ENCODE measurements at regions not wholly inside any gene's neighbourhood (a gene's known extent, or its start where the extent isn't known, plus 50 kb on each side); places are given as distances from the start of the nearest gene placed in this dataset.

DNA sequence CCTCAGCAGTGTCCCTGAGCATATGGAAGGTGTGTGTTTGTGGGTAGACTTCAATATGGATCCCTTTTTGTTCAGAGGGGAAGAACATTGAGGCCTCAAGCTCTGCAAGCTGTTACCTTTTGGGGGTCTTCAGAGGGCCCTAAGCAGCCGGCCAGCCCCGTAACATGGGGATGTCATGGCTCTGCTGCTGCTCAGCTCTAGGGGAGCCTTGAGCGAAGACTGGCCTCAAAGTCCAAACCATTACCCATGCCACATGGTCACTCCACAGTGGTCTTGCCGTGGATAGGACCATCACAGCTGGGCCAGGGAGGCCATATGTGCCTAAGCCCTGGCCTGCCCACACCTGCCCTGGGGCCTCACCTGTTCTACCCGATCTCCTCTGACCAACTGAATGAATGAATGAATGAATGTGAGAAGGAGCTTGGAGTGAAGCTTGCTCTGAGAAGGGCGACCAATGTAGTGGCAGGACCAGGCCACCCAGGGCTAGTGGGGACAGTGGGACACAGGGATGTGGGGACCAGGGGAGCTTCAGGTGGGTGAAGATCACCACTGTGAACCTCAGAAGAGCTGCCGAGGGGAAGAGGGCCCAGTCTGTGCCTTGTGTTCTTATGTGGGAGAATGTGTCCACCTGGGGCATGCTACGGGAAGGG, 754.6 kb downstream of the BRD1 start:
- TF ChIP-seq, protein P1, sequence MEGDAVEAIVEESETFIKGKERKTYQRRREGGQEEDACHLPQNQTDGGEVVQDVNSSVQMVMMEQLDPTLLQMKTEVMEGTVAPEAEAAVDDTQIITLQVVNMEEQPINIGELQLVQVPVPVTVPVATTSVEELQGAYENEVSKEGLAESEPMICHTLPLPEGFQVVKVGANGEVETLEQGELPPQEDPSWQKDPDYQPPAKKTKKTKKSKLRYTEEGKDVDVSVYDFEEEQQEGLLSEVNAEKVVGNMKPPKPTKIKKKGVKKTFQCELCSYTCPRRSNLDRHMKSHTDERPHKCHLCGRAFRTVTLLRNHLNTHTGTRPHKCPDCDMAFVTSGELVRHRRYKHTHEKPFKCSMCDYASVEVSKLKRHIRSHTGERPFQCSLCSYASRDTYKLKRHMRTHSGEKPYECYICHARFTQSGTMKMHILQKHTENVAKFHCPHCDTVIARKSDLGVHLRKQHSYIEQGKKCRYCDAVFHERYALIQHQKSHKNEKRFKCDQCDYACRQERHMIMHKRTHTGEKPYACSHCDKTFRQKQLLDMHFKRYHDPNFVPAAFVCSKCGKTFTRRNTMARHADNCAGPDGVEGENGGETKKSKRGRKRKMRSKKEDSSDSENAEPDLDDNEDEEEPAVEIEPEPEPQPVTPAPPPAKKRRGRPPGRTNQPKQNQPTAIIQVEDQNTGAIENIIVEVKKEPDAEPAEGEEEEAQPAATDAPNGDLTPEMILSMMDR (IDR thresholded peaks at IDR 0.05; ENCODE audit: control insufficient read depth, extremely low read depth, insufficient read depth) = no peak
- DNase-seq (ENCODE audit: low read depth) = no peak
- H3K4me3 ChIP-seq (ENCODE audit: low read depth, low read length) = no peak overlapping the region

DNA sequence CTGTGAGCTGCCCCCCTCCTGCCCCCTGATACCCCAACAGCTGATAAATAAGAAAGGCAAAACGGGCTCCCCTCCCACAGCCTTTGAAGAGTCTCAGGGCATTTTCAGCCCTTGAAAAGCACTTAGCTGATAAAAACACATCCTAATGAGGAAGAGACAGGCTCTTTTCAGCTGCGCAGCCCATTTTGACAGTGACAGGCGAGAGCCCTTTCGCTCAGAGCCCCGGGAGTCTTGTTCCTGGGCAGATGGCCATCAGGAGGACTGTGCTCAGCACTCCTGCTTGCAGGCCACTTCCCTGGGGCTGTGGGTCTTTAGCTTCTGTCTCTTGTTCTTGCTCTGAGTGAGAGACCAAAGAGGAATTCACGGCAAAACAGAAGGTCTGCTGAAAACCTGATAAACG, 757.2 kb downstream of the BRD1 start:
- no peak for DNase-seq (ENCODE audit: low read depth)
- TF ChIP-seq, protein P1 (IDR thresholded peaks at IDR 0.05; ENCODE audit: control insufficient read depth, extremely low read depth, insufficient read depth) = no peak
- no peak overlapping the region for H3K4me3 ChIP-seq (ENCODE audit: low read depth, low read length)

DNA sequence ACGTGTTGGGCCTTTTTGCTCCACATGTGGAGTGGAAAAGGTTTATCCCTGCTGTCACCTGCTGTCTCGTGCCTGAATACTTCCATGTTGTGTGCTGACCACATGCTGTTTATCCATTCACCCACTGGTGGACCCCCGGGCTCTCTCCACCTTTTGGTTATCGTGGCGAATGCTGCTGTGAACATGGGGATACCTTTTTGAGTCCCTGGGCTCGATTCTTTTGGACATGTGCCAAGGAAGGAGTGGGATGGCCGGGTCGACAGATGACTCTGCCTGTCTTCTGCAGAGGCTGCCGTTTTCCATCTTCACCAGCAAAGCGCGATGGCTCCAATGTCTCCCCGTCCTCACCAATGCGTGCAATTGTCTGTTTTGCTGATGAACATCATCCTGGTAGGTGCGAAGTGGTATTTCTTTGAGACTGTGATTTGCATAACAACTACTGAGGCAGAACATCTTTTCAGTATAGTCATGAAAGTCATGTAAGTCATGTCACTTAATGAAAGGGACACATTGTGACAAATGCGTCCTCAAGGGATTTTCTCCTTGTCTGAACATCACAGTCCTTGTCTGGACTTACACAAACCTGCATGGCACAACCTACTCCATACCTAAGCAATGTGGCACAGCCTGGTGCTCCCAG, 758.7 kb downstream of the BRD1 start:
- H3K4me3 ChIP-seq (ENCODE audit: low read depth, low read length) = no peak overlapping the region
- TF ChIP-seq, protein P1 (IDR thresholded peaks at IDR 0.05; ENCODE audit: control insufficient read depth, extremely low read depth, insufficient read depth) = no peak
- no peak for DNase-seq (ENCODE audit: low read depth)

DNA sequence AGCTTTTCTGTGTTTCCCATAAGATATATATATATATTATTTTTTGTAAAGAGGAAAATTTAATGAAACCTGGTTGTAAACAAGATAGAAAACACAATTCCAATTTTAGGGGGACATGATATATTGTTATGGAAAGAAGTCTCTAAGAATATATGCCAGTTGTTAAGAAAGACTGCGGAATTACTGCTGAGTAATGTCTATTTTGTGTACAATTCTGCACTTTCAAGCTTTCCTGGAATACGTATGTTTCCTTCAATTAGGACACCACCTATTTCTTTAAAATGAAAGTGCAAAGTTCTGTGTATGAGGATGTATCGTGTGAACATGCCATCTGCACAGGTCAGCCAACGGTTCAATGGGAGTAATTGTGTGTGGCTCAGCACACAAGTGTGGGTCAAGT, 760.2 kb downstream of the BRD1 start:
- DNase-seq (ENCODE audit: low read depth) = no peak
- H3K4me3 ChIP-seq (ENCODE audit: low read depth, low read length) = no peak overlapping the region
- TF ChIP-seq, protein P1 (IDR thresholded peaks at IDR 0.05; ENCODE audit: control insufficient read depth, extremely low read depth, insufficient read depth) = no peak

- TF ChIP-seq, protein P1 (IDR thresholded peaks at IDR 0.05; ENCODE audit: control insufficient read depth, extremely low read depth, insufficient read depth) = no peak
- DNase-seq (ENCODE audit: low read depth) = no peak
- H3K4me3 ChIP-seq (ENCODE audit: low read depth, low read length) = no peak overlapping the region
These were observed 761.1 kb downstream of the BRD1 start for GRCh38 chr22:49066619-49067018.

DNA sequence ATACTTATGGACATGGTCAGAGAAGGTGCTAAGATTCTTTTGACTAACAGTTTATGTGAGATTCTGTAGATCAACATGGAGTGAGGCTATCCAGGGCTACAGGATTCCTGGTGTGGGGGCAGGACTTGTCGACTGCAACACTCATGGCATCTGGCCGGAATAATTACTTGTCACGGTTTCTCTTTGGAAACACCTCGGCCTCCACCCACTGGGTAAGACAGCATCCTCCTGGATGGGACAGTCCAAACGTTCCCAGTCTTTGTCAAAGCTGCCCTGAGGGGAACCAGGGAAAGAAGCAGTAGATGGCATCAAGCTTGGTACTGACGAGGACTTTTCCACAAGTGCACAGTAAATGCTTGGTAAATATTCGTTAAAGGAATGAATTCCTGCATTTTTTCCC, 762.8 kb downstream of the BRD1 start:
- TF ChIP-seq, protein P1 (IDR thresholded peaks at IDR 0.05; ENCODE audit: control insufficient read depth, extremely low read depth, insufficient read depth) = no peak
- H3K4me3 ChIP-seq (ENCODE audit: low read depth, low read length) = no peak overlapping the region
- DNase-seq (ENCODE audit: low read depth) = no peak

GRCh38 chr22:49063545-49063890, 764.2 kb downstream of the BRD1 start:
- TF ChIP-seq, protein P1 (IDR thresholded peaks at IDR 0.05; ENCODE audit: control insufficient read depth, extremely low read depth, insufficient read depth) = no peak
- no peak overlapping the region for H3K4me3 ChIP-seq (ENCODE audit: low read depth, low read length)
- no peak for DNase-seq (ENCODE audit: low read depth)
